GM23338 (cell line): ENCODE measurements at regions not wholly inside any gene's neighbourhood (a gene's known extent, or its start where the extent isn't known, plus 50 kb on each side); places are given as distances from the start of the nearest gene placed in this dataset.

ENCODE experiments used
- ATAC-seq: fragments of 200-7000 bp; cut with Tn5 transposase; 3 replicates; pipeline ENCODE4 v1.9.1; 2020
- DNase-seq: peaks from one replicate; pipeline ENCODE4 v3.0.0-alpha.2; 2015; ENCODE audit warnings: low spot score
- H2AFZ ChIP-seq: fragments of 200-600 bp; sonication (generic); 2 replicates; pipeline ENCODE4 v1.8.0; 2016; ENCODE audit warnings: antibody characterized with exemption, mild to moderate bottlenecking, moderate library complexity
- H3F3A ChIP-seq: fragments of 200-600 bp; sonication (generic); replicated peaks from 2 replicates; pipeline ENCODE4 v1.8.0; 2017; ENCODE audit warnings: antibody characterized with exemption, mixed run types, low read depth
- H3K27ac ChIP-seq: fragments of 200-600 bp; sonication (generic); 2 replicates; pipeline ENCODE4 v1.6.1; 2016; ENCODE audit warnings: low read depth
- H3K27me3 ChIP-seq: fragments of 200-600 bp; sonication (generic); 2 replicates; pipeline ENCODE4 v1.8.0; 2016; ENCODE audit warnings: mild to moderate bottlenecking, mixed run types, moderate library complexity; ENCODE audit not compliant: insufficient read depth
- H3K36me3 ChIP-seq: fragments of 200-600 bp; sonication (generic); 2 replicates; pipeline ENCODE4 v1.8.0; 2016; ENCODE audit warnings: mild to moderate bottlenecking; ENCODE audit not compliant: insufficient read depth
- H3K4me1 ChIP-seq: fragments of 200-600 bp; sonication (generic); 2 replicates; pipeline ENCODE4 v1.8.0; 2016; ENCODE audit warnings: mild to moderate bottlenecking, moderate library complexity; ENCODE audit not compliant: insufficient read depth
- H3K4me2 ChIP-seq: fragments of 200-600 bp; sonication (generic); 2 replicates; pipeline ENCODE4 v1.7.1; 2017; ENCODE audit warnings: mixed run types
- H3K4me3 ChIP-seq: fragments of 200-600 bp; sonication (generic); 2 replicates; pipeline ENCODE4 v1.6.1; 2016; ENCODE audit warnings: mixed run types
- H3K79me2 ChIP-seq: fragments of 200-600 bp; sonication (generic); replicated peaks from 2 replicates; pipeline ENCODE4 v1.8.0; 2017; ENCODE audit warnings: mild to moderate bottlenecking; ENCODE audit not compliant: insufficient read depth
- H3K9me2 ChIP-seq: fragments of 200-600 bp; sonication (generic); 2 replicates; pipeline ENCODE4 v1.8.0; 2017; ENCODE audit not compliant: insufficient read depth
- H4K20me1 ChIP-seq: fragments of 200-600 bp; sonication (generic); replicated peaks from 2 replicates; pipeline ENCODE4 v1.8.0; 2017; ENCODE audit warnings: mild to moderate bottlenecking; ENCODE audit not compliant: insufficient read depth
- H3K27ac Mint-ChIP-seq: 2 replicates; pipeline ENCODE4 v1.8.0; 2020; ENCODE audit warnings: inconsistent platforms, mild to moderate bottlenecking, moderate library complexity, mixed read lengths
- H3K27me3 Mint-ChIP-seq: 3 replicates; pipeline ENCODE4 v1.8.0; 2022; ENCODE audit warnings: low read depth, mild to moderate bottlenecking, moderate library complexity, mixed read lengths, inconsistent platforms; ENCODE audit not compliant: insufficient read depth, poor library complexity
- H3K36me3 Mint-ChIP-seq: 3 replicates; pipeline ENCODE4 v1.8.0; 2021; ENCODE audit warnings: low read depth, mild to moderate bottlenecking, inconsistent platforms, moderate library complexity, mixed read lengths
- H3K4me1 Mint-ChIP-seq: 3 replicates; pipeline ENCODE4 v1.8.0; 2020; ENCODE audit warnings: mild to moderate bottlenecking, inconsistent platforms, mixed read lengths
- H3K4me3 Mint-ChIP-seq: 3 replicates; pipeline ENCODE4 v1.8.0; 2021; ENCODE audit warnings: moderate library complexity, mild to moderate bottlenecking, inconsistent platforms, mixed read lengths
- H3K9me3 Mint-ChIP-seq: 3 replicates; pipeline ENCODE4 v1.8.0; 2020; ENCODE audit warnings: moderate library complexity, mild to moderate bottlenecking, inconsistent platforms, mixed read lengths
- ETS1 ChIP-seq: IDR thresholded peaks from 2 replicates; pipeline ENCODE4 v1.6.1; 2016; ENCODE audit warnings: antibody characterized with exemption
- JUNB ChIP-seq: IDR thresholded peaks from one replicate; pipeline ENCODE4 v1.6.1; 2016; ENCODE audit warnings: antibody characterized with exemption; ENCODE audit not compliant: unreplicated experiment
- POLR2AphosphoS5 ChIP-seq: IDR thresholded peaks from 2 replicates; pipeline ENCODE4 v1.6.1; 2016; ENCODE audit warnings: antibody characterized with exemption, low read depth
- STAT1 ChIP-seq: IDR thresholded peaks from one replicate; pipeline ENCODE4 v1.6.1; 2016; ENCODE audit warnings: antibody characterized with exemption; ENCODE audit not compliant: unreplicated experiment
- ZNF114 ChIP-seq: fragments of 250-450 bp; sonication (Bioruptor Pico); IDR thresholded peaks from 2 replicates; pipeline ENCODE4 v1.5.0; 2020; ENCODE audit warnings: mild to moderate bottlenecking, moderate library complexity
- TF ChIP-seq, protein P1 (sequence below): fragments of 250-450 bp; sonication (Bioruptor Pico); IDR thresholded peaks from 2 replicates; pipeline ENCODE4 v1.5.0; 2020; ENCODE audit warnings: mild to moderate bottlenecking, moderate library complexity
- TF ChIP-seq, protein P2 (sequence below), 2 experiments: fragments of 200-600 bp in 1 of 2; sonication (generic) in 1 of 2; conservative IDR thresholded peaks; 2 replicates each; pipeline versions ENCODE4 v1.5.1 to v1.6.1; 2016 to 2017; ENCODE audit warnings: antibody characterized with exemption in 2 of 2, low read depth in 2 of 2, mild to moderate bottlenecking in 2 of 2, moderate library complexity in 1 of 2

GRCh38 chr2:76668279-76668678 lies 853.9 kb downstream of the LRRTM4 start (continued):
- TF ChIP-seq, protein P1, sequence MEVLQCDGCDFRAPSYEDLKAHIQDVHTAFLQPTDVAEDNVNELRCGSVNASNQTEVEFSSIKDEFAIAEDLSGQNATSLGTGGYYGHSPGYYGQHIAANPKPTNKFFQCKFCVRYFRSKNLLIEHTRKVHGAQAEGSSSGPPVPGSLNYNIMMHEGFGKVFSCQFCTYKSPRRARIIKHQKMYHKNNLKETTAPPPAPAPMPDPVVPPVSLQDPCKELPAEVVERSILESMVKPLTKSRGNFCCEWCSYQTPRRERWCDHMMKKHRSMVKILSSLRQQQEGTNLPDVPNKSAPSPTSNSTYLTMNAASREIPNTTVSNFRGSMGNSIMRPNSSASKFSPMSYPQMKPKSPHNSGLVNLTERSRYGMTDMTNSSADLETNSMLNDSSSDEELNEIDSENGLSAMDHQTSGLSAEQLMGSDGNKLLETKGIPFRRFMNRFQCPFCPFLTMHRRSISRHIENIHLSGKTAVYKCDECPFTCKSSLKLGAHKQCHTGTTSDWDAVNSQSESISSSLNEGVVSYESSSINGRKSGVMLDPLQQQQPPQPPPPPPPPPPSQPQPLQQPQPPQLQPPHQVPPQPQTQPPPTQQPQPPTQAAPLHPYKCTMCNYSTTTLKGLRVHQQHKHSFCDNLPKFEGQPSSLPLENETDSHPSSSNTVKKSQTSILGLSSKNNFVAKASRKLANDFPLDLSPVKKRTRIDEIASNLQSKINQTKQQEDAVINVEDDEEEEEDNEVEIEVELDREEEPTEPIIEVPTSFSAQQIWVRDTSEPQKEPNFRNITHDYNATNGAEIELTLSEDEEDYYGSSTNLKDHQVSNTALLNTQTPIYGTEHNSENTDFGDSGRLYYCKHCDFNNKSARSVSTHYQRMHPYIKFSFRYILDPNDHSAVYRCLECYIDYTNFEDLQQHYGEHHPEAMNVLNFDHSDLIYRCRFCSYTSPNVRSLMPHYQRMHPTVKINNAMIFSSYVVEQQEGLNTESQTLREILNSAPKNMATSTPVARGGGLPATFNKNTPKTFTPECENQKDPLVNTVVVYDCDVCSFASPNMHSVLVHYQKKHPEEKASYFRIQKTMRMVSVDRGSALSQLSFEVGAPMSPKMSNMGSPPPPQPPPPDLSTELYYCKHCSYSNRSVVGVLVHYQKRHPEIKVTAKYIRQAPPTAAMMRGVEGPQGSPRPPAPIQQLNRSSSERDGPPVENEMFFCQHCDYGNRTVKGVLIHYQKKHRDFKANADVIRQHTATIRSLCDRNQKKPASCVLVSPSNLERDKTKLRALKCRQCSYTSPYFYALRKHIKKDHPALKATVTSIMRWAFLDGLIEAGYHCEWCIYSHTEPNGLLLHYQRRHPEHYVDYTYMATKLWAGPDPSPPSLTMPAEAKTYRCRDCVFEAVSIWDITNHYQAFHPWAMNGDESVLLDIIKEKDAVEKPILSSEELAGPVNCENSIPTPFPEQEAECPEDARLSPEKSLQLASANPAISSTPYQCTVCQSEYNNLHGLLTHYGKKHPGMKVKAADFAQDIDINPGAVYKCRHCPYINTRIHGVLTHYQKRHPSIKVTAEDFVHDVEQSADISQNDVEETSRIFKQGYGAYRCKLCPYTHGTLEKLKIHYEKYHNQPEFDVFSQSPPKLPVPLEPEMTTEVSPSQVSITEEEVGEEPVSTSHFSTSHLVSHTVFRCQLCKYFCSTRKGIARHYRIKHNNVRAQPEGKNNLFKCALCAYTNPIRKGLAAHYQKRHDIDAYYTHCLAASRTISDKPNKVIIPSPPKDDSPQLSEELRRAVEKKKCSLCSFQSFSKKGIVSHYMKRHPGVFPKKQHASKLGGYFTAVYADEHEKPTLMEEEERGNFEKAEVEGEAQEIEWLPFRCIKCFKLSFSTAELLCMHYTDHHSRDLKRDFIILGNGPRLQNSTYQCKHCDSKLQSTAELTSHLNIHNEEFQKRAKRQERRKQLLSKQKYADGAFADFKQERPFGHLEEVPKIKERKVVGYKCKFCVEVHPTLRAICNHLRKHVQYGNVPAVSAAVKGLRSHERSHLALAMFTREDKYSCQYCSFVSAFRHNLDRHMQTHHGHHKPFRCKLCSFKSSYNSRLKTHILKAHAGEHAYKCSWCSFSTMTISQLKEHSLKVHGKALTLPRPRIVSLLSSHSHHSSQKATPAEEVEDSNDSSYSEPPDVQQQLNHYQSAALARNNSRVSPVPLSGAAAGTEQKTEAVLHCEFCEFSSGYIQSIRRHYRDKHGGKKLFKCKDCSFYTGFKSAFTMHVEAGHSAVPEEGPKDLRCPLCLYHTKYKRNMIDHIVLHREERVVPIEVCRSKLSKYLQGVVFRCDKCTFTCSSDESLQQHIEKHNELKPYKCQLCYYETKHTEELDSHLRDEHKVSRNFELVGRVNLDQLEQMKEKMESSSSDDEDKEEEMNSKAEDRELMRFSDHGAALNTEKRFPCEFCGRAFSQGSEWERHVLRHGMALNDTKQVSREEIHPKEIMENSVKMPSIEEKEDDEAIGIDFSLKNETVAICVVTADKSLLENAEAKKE (CRISPR knock-in tag) = no peak
- TF ChIP-seq ETS1 = no peak
- no peak for TF ChIP-seq ZNF114
- TF ChIP-seq JUNB = no peak

GRCh38 chr2:76667821-76668271 lies 854.3 kb downstream of the LRRTM4 start:
- Histone ChIP-seq H3K36me3 (no peaks in the 10 kb centered on the region), H3K4me1 (peaks cover 3% of the 10 kb centered on the region; the same call in 1 of the 2 replicates), H3F3A (no peaks in the 10 kb centered on the region), H2AFZ (no peak overlapping the region), H3K9me2 (no peaks in the 10 kb centered on the region), H3K27me3 (no peaks in the 10 kb centered on the region), H4K20me1 (no peaks in the 10 kb centered on the region), H3K4me2 (no peak overlapping the region), H3K27ac (no peak overlapping the region), H3K79me2 (no peaks in the 10 kb centered on the region), H3K4me3 (no peak overlapping the region)
- H3K27ac Mint-ChIP-seq = no peak overlapping the region
- no peaks in the 10 kb centered on the region for H3K9me3 Mint-ChIP-seq
- H3K36me3 Mint-ChIP-seq = no peaks in the 10 kb centered on the region
- H3K4me3 Mint-ChIP-seq = no peak overlapping the region
- H3K4me1 Mint-ChIP-seq = peaks cover 7% of the 10 kb centered on the region; the same call in 2 of the 3 replicates
- ATAC-seq (no peak), DNase-seq (no peak)
- H3K27me3 Mint-ChIP-seq = no peaks in the 10 kb centered on the region
- TF ChIP-seq JUNB (no peak), STAT1 (no peak), POLR2AphosphoS5 (no peak), ETS1 (no peak)
- TF ChIP-seq, protein P2, sequence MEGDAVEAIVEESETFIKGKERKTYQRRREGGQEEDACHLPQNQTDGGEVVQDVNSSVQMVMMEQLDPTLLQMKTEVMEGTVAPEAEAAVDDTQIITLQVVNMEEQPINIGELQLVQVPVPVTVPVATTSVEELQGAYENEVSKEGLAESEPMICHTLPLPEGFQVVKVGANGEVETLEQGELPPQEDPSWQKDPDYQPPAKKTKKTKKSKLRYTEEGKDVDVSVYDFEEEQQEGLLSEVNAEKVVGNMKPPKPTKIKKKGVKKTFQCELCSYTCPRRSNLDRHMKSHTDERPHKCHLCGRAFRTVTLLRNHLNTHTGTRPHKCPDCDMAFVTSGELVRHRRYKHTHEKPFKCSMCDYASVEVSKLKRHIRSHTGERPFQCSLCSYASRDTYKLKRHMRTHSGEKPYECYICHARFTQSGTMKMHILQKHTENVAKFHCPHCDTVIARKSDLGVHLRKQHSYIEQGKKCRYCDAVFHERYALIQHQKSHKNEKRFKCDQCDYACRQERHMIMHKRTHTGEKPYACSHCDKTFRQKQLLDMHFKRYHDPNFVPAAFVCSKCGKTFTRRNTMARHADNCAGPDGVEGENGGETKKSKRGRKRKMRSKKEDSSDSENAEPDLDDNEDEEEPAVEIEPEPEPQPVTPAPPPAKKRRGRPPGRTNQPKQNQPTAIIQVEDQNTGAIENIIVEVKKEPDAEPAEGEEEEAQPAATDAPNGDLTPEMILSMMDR (conservative IDR thresholded peaks at IDR 0.05; ENCODE audit: low read depth in 2 of 2) = no peak
